Panc1 (cell line): ENCODE measurements at regions not wholly inside any gene's neighbourhood (a gene's known extent, or its start where the extent isn't known, plus 50 kb on each side); places are given as distances from the start of the nearest gene placed in this dataset.

Experiments
- ATAC-seq: fragments of 200-7000 bp; cut with Tn5 transposase; 2 replicates; pipeline ENCODE4 v1.9.1; 2020; ENCODE audit warnings: mild to moderate bottlenecking, moderate library complexity
- BruUV-seq: library from RNA; stranded (reverse); fragments of 400-500 nt; replicated peaks from 2 replicates; lab custom pipeline; 2021; lab: Mats Ljungman, UMichigan
- CTCF ChIA-PET: fragments of 300-600 bp; sonication (Branson Sonifier 250); formaldehyde crosslinking; loops from one replicate; lab custom pipeline; 2022; ENCODE audit warnings: antibody characterized with exemption; lab: Charles Lee
- POLR2A ChIA-PET: fragments of 300-600 bp; sonication (Branson Sonifier 250); formaldehyde crosslinking; loops from one replicate; lab custom pipeline; 2022; ENCODE audit warnings: antibody characterized with exemption; lab: Charles Lee
- DNase-seq: peaks from one replicate; pipeline ENCODE4 v3.0.0-alpha.2; 2010; ENCODE audit warnings: low read depth, low spot score
- H3K27ac ChIP-seq: 2 replicates; pipeline ENCODE4 v1.5.1; 2011; ENCODE audit warnings: mild to moderate bottlenecking, low read length, inconsistent platforms
- H3K27me3 ChIP-seq: fragments of 200-500 bp; sonication (Bioruptor generic); 2 replicates; pipeline ENCODE4 v1.6.0; 2014; ENCODE audit warnings: low read length, inconsistent platforms; ENCODE audit not compliant: control insufficient read depth, insufficient read depth
- H3K36me3 ChIP-seq: fragments of 200-500 bp; sonication (Bioruptor generic); 2 replicates; pipeline ENCODE4 v1.5.1; 2014; ENCODE audit warnings: inconsistent platforms, mild to moderate bottlenecking, low read length, moderate library complexity; ENCODE audit not compliant: control insufficient read depth, insufficient read depth
- H3K4me1 ChIP-seq: 2 replicates; pipeline ENCODE4 v1.5.1; 2011; ENCODE audit warnings: inconsistent platforms, mild to moderate bottlenecking, low read length, moderate library complexity; ENCODE audit not compliant: control insufficient read depth, insufficient read depth
- H3K4me3 ChIP-seq, 2 experiments: 2 replicates each; pipeline ENCODE4 v1.5.1; 2011 to 2012; ENCODE audit warnings: low read depth in 2 of 2, low read length in 2 of 2, mild to moderate bottlenecking in 2 of 2, inconsistent platforms in 1 of 2, moderate library complexity in 1 of 2
- H3K9me3 ChIP-seq: fragments of 200-500 bp; sonication (Bioruptor generic); 2 replicates; pipeline ENCODE4 v1.5.1; 2014; ENCODE audit warnings: low read depth, mild to moderate bottlenecking, inconsistent platforms, low read length, moderate library complexity; ENCODE audit not compliant: control insufficient read depth, insufficient read depth
- POLR2AphosphoS5 ChIP-seq: IDR thresholded peaks from 2 replicates; pipeline ENCODE4 v1.6.1; 2012; ENCODE audit warnings: mild to moderate bottlenecking, low read depth, low read length, moderate library complexity
- REST ChIP-seq, 2 experiments: IDR thresholded peaks; 2 replicates each; pipeline ENCODE4 v1.6.1; 2011 to 2012; ENCODE audit warnings: low read depth in 2 of 2, control low read depth in 1 of 2, low read length in 1 of 2, mild to moderate bottlenecking in 1 of 2, moderate library complexity in 1 of 2; ENCODE audit not compliant: insufficient read depth in 1 of 2
- SIN3A ChIP-seq: IDR thresholded peaks from 2 replicates; pipeline ENCODE4 v1.6.1; 2012; ENCODE audit warnings: low read depth, mild to moderate bottlenecking, low read length, moderate library complexity, borderline replicate concordance; ENCODE audit not compliant: insufficient read depth
- TCF7L2 ChIP-seq: IDR thresholded peaks from 2 replicates; pipeline ENCODE4 v1.6.1; 2011; ENCODE audit warnings: mild to moderate bottlenecking, low read depth, low read length, inconsistent platforms
- in situ Hi-C: cut with HindIII; loops from 2 replicates; pipeline ENCODE4 v1.10.0; 2016; ENCODE audit warnings: low sequenced_read_pairs, low pct_unique_long_range_greater_than_20kb
- intact Hi-C: fragments of 100-400 bp; cut with micrococcal nuclease; formaldehyde crosslinking; loops from one replicate; pipeline ENCODE4 v1.10.0; 2022; ENCODE audit not compliant: unreplicated experiment
- TF ChIP-seq, protein P1 (sequence below): fragments of 450-650 bp; IDR thresholded peaks from 2 replicates; pipeline ENCODE4 v1.5.1; 2017; ENCODE audit warnings: mild to moderate bottlenecking

GRCh38 chrX:142828129-142828528 lies 197.6 kb upstream of the SPANXN4 start:
- ChIA-PET CTCF (no interaction called here), POLR2A (interaction anchor here (0.6 kb wide), 1 partner anchor 1199 kb away, joined by 3 read pairs; no protein-coding TSS in a partner anchor)
- DNase-seq (no peak), ATAC-seq (no peak)
- in situ Hi-C loops (no loop called here), intact Hi-C loops (no loop called here)
- Histone ChIP-seq H3K4me1 (no peaks in the 10 kb centered on the region), H3K27ac (no peak overlapping the region), H3K4me3 (no peak overlapping the region), H3K9me3 (no peaks in the 10 kb centered on the region), H3K27me3 (no peaks in the 10 kb centered on the region), H3K36me3 (no peaks in the 10 kb centered on the region)
- TF ChIP-seq SIN3A (no peak), TCF7L2 (no peak), POLR2AphosphoS5 (no peak), REST (IDR thresholded peaks at IDR 0.05; ENCODE audit: insufficient read depth in 1 of 2, low read depth in 2 of 2, low read length in 1 of 2) (no peak)
- TF ChIP-seq, protein P1, sequence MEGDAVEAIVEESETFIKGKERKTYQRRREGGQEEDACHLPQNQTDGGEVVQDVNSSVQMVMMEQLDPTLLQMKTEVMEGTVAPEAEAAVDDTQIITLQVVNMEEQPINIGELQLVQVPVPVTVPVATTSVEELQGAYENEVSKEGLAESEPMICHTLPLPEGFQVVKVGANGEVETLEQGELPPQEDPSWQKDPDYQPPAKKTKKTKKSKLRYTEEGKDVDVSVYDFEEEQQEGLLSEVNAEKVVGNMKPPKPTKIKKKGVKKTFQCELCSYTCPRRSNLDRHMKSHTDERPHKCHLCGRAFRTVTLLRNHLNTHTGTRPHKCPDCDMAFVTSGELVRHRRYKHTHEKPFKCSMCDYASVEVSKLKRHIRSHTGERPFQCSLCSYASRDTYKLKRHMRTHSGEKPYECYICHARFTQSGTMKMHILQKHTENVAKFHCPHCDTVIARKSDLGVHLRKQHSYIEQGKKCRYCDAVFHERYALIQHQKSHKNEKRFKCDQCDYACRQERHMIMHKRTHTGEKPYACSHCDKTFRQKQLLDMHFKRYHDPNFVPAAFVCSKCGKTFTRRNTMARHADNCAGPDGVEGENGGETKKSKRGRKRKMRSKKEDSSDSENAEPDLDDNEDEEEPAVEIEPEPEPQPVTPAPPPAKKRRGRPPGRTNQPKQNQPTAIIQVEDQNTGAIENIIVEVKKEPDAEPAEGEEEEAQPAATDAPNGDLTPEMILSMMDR: no peak
- BruUV-seq: no TSS peak

DNA sequence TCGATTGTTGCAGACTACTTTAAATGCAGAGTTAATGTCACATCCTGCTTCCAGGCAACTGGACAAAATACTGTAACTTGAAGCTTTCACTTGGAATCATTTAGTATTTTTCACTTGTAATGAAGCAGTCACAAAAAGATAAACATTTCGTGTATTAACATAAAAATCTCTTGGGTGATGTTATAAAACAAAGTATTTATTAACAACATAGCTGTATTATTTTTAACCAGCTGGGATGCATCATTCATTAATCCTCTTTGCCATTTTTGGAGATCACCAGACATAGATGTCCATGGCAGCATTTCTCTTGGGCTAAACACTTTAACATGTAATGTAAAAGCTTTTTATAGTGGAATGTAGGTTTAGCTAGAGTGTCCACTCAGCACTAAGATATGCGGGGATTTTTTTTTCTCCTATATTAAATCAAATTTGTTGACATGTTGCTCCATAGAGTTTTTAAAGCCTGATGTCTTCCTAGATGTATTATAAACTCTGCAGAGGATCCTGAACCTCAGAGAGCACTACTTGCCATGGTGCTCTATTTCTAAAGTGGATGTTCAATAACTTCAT lies 193.7 kb upstream of the SPANXN4 start:
- no peak for DNase-seq
- intact Hi-C loops (no loop called here), in situ Hi-C loops (no loop called here)
- ChIA-PET POLR2A (no interaction called here), CTCF (no interaction called here)
- Histone ChIP-seq H3K36me3 (no peaks in the 10 kb centered on the region), H3K9me3 (no peaks in the 10 kb centered on the region), H3K27me3 (no peaks in the 10 kb centered on the region), H3K4me3 (no peak overlapping the region), H3K27ac (no peak overlapping the region), H3K4me1 (no peaks in the 10 kb centered on the region)
- ATAC-seq: no peak
- TF ChIP-seq REST (IDR thresholded peaks at IDR 0.05; ENCODE audit: insufficient read depth in 1 of 2, low read depth in 2 of 2, low read length in 1 of 2): no peak
- TF ChIP-seq POLR2AphosphoS5: no peak
- BruUV-seq: no TSS peak
